ENCODE measurements at regions not wholly inside any gene's neighbourhood (a gene's known extent, or its start where the extent isn't known, plus 50 kb on each side); places are given as distances from the start of the nearest gene placed in this dataset.

GRCh38 chr7:156305351-156305750 is 335.2 kb upstream of the RNF32 start:
- peaks cover 5% of the 10 kb centered on the region for H3K27me3 Mint-ChIP-seq
- no peaks in the 10 kb centered on the region for H3K9me3 ChIP-seq (ENCODE audit: control insufficient read depth, low read length, poor library complexity, severe bottlenecking)
- DNase-seq (no peak), ATAC-seq (no peak)
- H3K4me1 Mint-ChIP-seq = no peaks in the 10 kb centered on the region
- no peak overlapping the region for H3K27ac Mint-ChIP-seq
- H3K4me3 Mint-ChIP-seq = no peak overlapping the region
- no peaks in the 10 kb centered on the region for H3K36me3 Mint-ChIP-seq (ENCODE audit: low read depth)

- no peaks in the 10 kb centered on the region for H3K9me3 ChIP-seq (ENCODE audit: control insufficient read depth, low read length, poor library complexity, severe bottlenecking)
- DNase-seq (no peak), ATAC-seq (no peak)
Measured at GRCh38 chr7:156282816-156283215, 357.8 kb upstream of the RNF32 start.

GRCh38 chr7:156279635-156280034 is 360.9 kb upstream of the RNF32 start:
- H3K27me3 Mint-ChIP-seq = peaks cover 4% of the 10 kb centered on the region
- H3K36me3 Mint-ChIP-seq (ENCODE audit: low read depth) = no peaks in the 10 kb centered on the region
- H3K9me3 ChIP-seq (ENCODE audit: control insufficient read depth, low read length, poor library complexity, severe bottlenecking) = no peaks in the 10 kb centered on the region
- ATAC-seq = no peak
- no peak for DNase-seq
- no peaks in the 10 kb centered on the region for H3K4me1 Mint-ChIP-seq
- no peak overlapping the region for H3K4me3 Mint-ChIP-seq
- H3K27ac Mint-ChIP-seq = no peak overlapping the region

More at GRCh38 chr7:156282816-156283215, 357.8 kb upstream of the RNF32 start:
- H3K4me1 Mint-ChIP-seq = no peaks in the 10 kb centered on the region
- H3K36me3 Mint-ChIP-seq (ENCODE audit: low read depth) = no peaks in the 10 kb centered on the region
- peaks cover 4% of the 10 kb centered on the region for H3K27me3 Mint-ChIP-seq
- no peak overlapping the region for H3K27ac Mint-ChIP-seq
- no peak overlapping the region for H3K4me3 Mint-ChIP-seq

- no peaks in the 10 kb centered on the region for H3K9me3 ChIP-seq (ENCODE audit: control insufficient read depth, low read length, poor library complexity, severe bottlenecking)
- H3K27ac Mint-ChIP-seq = no peak overlapping the region
- ATAC-seq = no peak
Measured at GRCh38 chr7:156275292-156275691, 365.3 kb upstream of the RNF32 start.

GRCh38 chr7:156274557-156274956 is 366.0 kb upstream of the RNF32 start:
- DNase-seq (no peak), ATAC-seq (no peak)
- H3K27me3 Mint-ChIP-seq = peaks cover 33% of the 10 kb centered on the region
- H3K4me1 Mint-ChIP-seq = no peaks in the 10 kb centered on the region
- H3K27ac Mint-ChIP-seq = no peak overlapping the region
- no peaks in the 10 kb centered on the region for H3K36me3 Mint-ChIP-seq (ENCODE audit: low read depth)
- no peak overlapping the region for H3K4me3 Mint-ChIP-seq
- no peaks in the 10 kb centered on the region for H3K9me3 ChIP-seq (ENCODE audit: control insufficient read depth, low read length, poor library complexity, severe bottlenecking)

More at GRCh38 chr7:156275292-156275691, 365.3 kb upstream of the RNF32 start:
- Mint-ChIP-seq H3K36me3 (ENCODE audit: low read depth) (no peaks in the 10 kb centered on the region), H3K27me3 (peaks cover 31% of the 10 kb centered on the region), H3K4me3 (no peak overlapping the region), H3K4me1 (no peaks in the 10 kb centered on the region)
- DNase-seq = no peak

- DNase-seq = no peak
- H3K9me3 ChIP-seq (ENCODE audit: control insufficient read depth, low read length, poor library complexity, severe bottlenecking) = no peaks in the 10 kb centered on the region
- H3K36me3 Mint-ChIP-seq (ENCODE audit: low read depth) = no peaks in the 10 kb centered on the region
- H3K27me3 Mint-ChIP-seq = peaks cover 22% of the 10 kb centered on the region
- H3K4me3 Mint-ChIP-seq = no peak overlapping the region
- no peak overlapping the region for H3K27ac Mint-ChIP-seq
- ATAC-seq = no peak
- H3K4me1 Mint-ChIP-seq = no peaks in the 10 kb centered on the region
Measured at GRCh38 chr7:156261581-156261980, 379.0 kb upstream of the RNF32 start.

GRCh38 chr7:156257904-156258303 is 382.7 kb upstream of the RNF32 start:
- ATAC-seq (no peak), DNase-seq (no peak)
- Mint-ChIP-seq H3K4me1 (no peaks in the 10 kb centered on the region), H3K27me3 (peaks cover 25% of the 10 kb centered on the region), H3K27ac (no peak overlapping the region), H3K4me3 (no peak overlapping the region), H3K36me3 (ENCODE audit: low read depth) (no peaks in the 10 kb centered on the region)
- H3K9me3 ChIP-seq (ENCODE audit: control insufficient read depth, low read length, poor library complexity, severe bottlenecking) = no peaks in the 10 kb centered on the region

GRCh38 chr7:156255635-156256034 is 384.9 kb upstream of the RNF32 start:
- Mint-ChIP-seq H3K4me1 (no peaks in the 10 kb centered on the region), H3K4me3 (no peak overlapping the region), H3K27me3 (peaks cover 42% of the 10 kb centered on the region), H3K36me3 (ENCODE audit: low read depth) (no peaks in the 10 kb centered on the region), H3K27ac (no peak overlapping the region)
- DNase-seq (no peak), ATAC-seq (no peak)
- no peaks in the 10 kb centered on the region for H3K9me3 ChIP-seq (ENCODE audit: control insufficient read depth, low read length, poor library complexity, severe bottlenecking)

GRCh38 chr7:156251861-156252260 is 388.7 kb upstream of the RNF32 start:
- DNase-seq (no peak), ATAC-seq (no peak)
- no peaks in the 10 kb centered on the region for H3K9me3 ChIP-seq (ENCODE audit: control insufficient read depth, low read length, poor library complexity, severe bottlenecking)
- Mint-ChIP-seq H3K36me3 (ENCODE audit: low read depth) (no peaks in the 10 kb centered on the region), H3K27me3 (peaks cover 59% of the 10 kb centered on the region), H3K4me3 (no peak overlapping the region), H3K27ac (no peak overlapping the region), H3K4me1 (no peaks in the 10 kb centered on the region)

- peaks cover 4% of the 10 kb centered on the region for H3K27me3 Mint-ChIP-seq
- DNase-seq (no peak), ATAC-seq (no peak)
- H3K4me1 Mint-ChIP-seq = no peaks in the 10 kb centered on the region
- H3K36me3 Mint-ChIP-seq (ENCODE audit: low read depth) = no peaks in the 10 kb centered on the region
- no peak overlapping the region for H3K4me3 Mint-ChIP-seq
- H3K27ac Mint-ChIP-seq = no peak overlapping the region
- no peaks in the 10 kb centered on the region for H3K9me3 ChIP-seq (ENCODE audit: control insufficient read depth, low read length, poor library complexity, severe bottlenecking)
Measured at GRCh38 chr7:156240532-156240931, 400.0 kb upstream of the RNF32 start.

GRCh38 chr7:156238366-156239133 is 402.0 kb upstream of the RNF32 start:
- DNase-seq (no peak), ATAC-seq (no peak)
- H3K4me3 Mint-ChIP-seq = no peak overlapping the region
- no peaks in the 10 kb centered on the region for H3K4me1 Mint-ChIP-seq
- no peaks in the 10 kb centered on the region for H3K36me3 Mint-ChIP-seq (ENCODE audit: low read depth)
- no peaks in the 10 kb centered on the region for H3K9me3 ChIP-seq (ENCODE audit: control insufficient read depth, low read length, poor library complexity, severe bottlenecking)
- H3K27ac Mint-ChIP-seq = no peak overlapping the region
- H3K27me3 Mint-ChIP-seq = peaks cover 6% of the 10 kb centered on the region

- DNase-seq (no peak), ATAC-seq (no peak)
- peaks cover 6% of the 10 kb centered on the region for H3K27me3 Mint-ChIP-seq
- no peaks in the 10 kb centered on the region for H3K36me3 Mint-ChIP-seq (ENCODE audit: low read depth)
- no peak overlapping the region for H3K27ac Mint-ChIP-seq
- H3K4me1 Mint-ChIP-seq = no peaks in the 10 kb centered on the region
- H3K4me3 Mint-ChIP-seq = no peak overlapping the region
- H3K9me3 ChIP-seq (ENCODE audit: control insufficient read depth, low read length, poor library complexity, severe bottlenecking) = no peaks in the 10 kb centered on the region
Measured at GRCh38 chr7:156237614-156238013, 403.0 kb upstream of the RNF32 start.

GRCh38 chr7:156236936-156237599 is 403.5 kb upstream of the RNF32 start:
- Mint-ChIP-seq H3K36me3 (ENCODE audit: low read depth) (no peaks in the 10 kb centered on the region), H3K27ac (no peak overlapping the region), H3K4me3 (no peak overlapping the region), H3K4me1 (no peaks in the 10 kb centered on the region), H3K27me3 (peaks cover 6% of the 10 kb centered on the region)
- no peaks in the 10 kb centered on the region for H3K9me3 ChIP-seq (ENCODE audit: control insufficient read depth, low read length, poor library complexity, severe bottlenecking)
- DNase-seq (no peak), ATAC-seq (no peak)
